HEK293T (cell line): ENCODE measurements at regions not wholly inside any gene's neighbourhood (a gene's known extent, or its start where the extent isn't known, plus 50 kb on each side); places are given as distances from the start of the nearest gene placed in this dataset.

Experiments used
- BHLHE40 ChIP-seq: fragments of 450-650 bp; IDR thresholded peaks from 2 replicates; pipeline ENCODE4 v1.6.1; 2016; ENCODE audit warnings: mild to moderate bottlenecking, moderate library complexity, borderline replicate concordance
- CTBP1 ChIP-seq: fragments of 450-650 bp; IDR thresholded peaks from 2 replicates; pipeline ENCODE4 v1.6.1; 2016; ENCODE audit warnings: borderline replicate concordance
- FOXK2 ChIP-seq: fragments of 450-650 bp; IDR thresholded peaks from 2 replicates; pipeline ENCODE4 v1.6.1; 2016; ENCODE audit warnings: mild to moderate bottlenecking
- FOXM1 ChIP-seq: fragments of 450-650 bp; IDR thresholded peaks from 2 replicates; pipeline ENCODE4 v1.6.1; 2017; ENCODE audit warnings: mild to moderate bottlenecking, borderline replicate concordance
- HDGF ChIP-seq: fragments of 450-650 bp; IDR thresholded peaks from 2 replicates; pipeline ENCODE4 v1.6.1; 2017; ENCODE audit warnings: antibody characterized with exemption, borderline replicate concordance
- NFRKB ChIP-seq: fragments of 450-650 bp; IDR thresholded peaks from 2 replicates; pipeline ENCODE4 v1.6.1; 2016; ENCODE audit warnings: mild to moderate bottlenecking, moderate library complexity
- SP1 ChIP-seq: fragments of 450-650 bp; IDR thresholded peaks from 2 replicates; pipeline ENCODE4 v1.6.1; 2017
- TF ChIP-seq, protein P1 (sequence below): fragments of 450-650 bp; IDR thresholded peaks from 2 replicates; pipeline ENCODE4 v1.6.1; 2016

DNA sequence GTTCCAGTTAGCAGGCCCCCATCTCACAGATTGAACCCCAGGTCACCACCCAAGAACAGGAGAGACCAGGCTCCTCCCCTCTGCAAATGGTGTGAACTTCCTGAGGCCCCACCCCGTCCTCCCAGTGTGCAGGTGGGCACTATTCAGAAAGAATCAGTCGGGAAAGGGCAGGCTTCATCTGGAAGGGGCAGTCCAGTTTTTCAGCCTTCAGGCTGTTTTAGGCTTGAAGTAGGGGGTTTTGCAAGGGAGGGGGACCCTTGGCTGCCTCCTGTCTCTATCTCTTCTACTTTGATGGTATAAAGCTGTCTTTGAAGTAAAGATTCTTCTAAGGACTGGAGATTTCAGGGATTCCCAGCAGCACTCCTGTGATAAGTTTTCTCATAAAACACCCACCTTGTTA is 267.6 kb downstream of the RND3 start:
- TF ChIP-seq HDGF (no peak), BHLHE40 (no peak), FOXM1 (no peak), SP1 (no peak), NFRKB (no peak), FOXK2 (no peak), CTBP1 (no peak)
- TF ChIP-seq, protein P1, sequence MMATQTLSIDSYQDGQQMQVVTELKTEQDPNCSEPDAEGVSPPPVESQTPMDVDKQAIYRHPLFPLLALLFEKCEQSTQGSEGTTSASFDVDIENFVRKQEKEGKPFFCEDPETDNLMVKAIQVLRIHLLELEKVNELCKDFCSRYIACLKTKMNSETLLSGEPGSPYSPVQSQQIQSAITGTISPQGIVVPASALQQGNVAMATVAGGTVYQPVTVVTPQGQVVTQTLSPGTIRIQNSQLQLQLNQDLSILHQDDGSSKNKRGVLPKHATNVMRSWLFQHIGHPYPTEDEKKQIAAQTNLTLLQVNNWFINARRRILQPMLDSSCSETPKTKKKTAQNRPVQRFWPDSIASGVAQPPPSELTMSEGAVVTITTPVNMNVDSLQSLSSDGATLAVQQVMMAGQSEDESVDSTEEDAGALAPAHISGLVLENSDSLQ = no peak
